Dendritic cell treated with granulocyte-macrophage colony-stimulating factor and Interleukin-4, amounts not matched to agents 40 ng/mL and 50 ng/mL, for 4 days (primary cell): ENCODE measurements at regions not wholly inside any gene's neighbourhood (a gene's known extent, or its start where the extent isn't known, plus 50 kb on each side); places are given as distances from the start of the nearest gene placed in this dataset.

Experiments used
- H3K27ac Mint-ChIP-seq: one replicate; pipeline ENCODE4 v1.8.0; 2022; ENCODE audit warnings: mild to moderate bottlenecking, mixed read lengths
- H3K27me3 Mint-ChIP-seq: one replicate; pipeline ENCODE4 v1.8.0; 2022; ENCODE audit warnings: mild to moderate bottlenecking, mixed read lengths
- H3K36me3 Mint-ChIP-seq: one replicate; pipeline ENCODE4 v1.8.0; 2022; ENCODE audit warnings: low read depth, mixed read lengths
- H3K4me1 Mint-ChIP-seq: one replicate; pipeline ENCODE4 v1.8.0; 2022; ENCODE audit warnings: low read depth, mixed read lengths
- H3K4me3 Mint-ChIP-seq: one replicate; pipeline ENCODE4 v1.8.0; 2022; ENCODE audit warnings: mild to moderate bottlenecking, moderate library complexity, mixed read lengths
- H3K9me3 Mint-ChIP-seq: one replicate; pipeline ENCODE4 v1.8.0; 2022; ENCODE audit warnings: mixed read lengths
- intact Hi-C: fragments of 100-400 bp; cut with micrococcal nuclease; formaldehyde crosslinking; loops from one replicate; pipeline ENCODE4 v1.15.0; 2022

- no peaks in the 10 kb centered on the region for H3K4me1 Mint-ChIP-seq
- peaks cover 1% of the 10 kb centered on the region for H3K27me3 Mint-ChIP-seq
- H3K9me3 Mint-ChIP-seq = no peaks in the 10 kb centered on the region
- no peaks in the 10 kb centered on the region for H3K36me3 Mint-ChIP-seq
- H3K27ac Mint-ChIP-seq = no peak overlapping the region
- intact Hi-C loops = no loop called here
- H3K4me3 Mint-ChIP-seq = no peak overlapping the region
Measured at GRCh38 chr2:207300817-207301216, 135.1 kb upstream of the KLF7 start.

GRCh38 chr2:207304761-207305160 lies 139.0 kb upstream of the KLF7 start:
- no peaks in the 10 kb centered on the region for H3K9me3 Mint-ChIP-seq
- no peak overlapping the region for H3K27ac Mint-ChIP-seq
- H3K4me3 Mint-ChIP-seq = no peak overlapping the region
- no peaks in the 10 kb centered on the region for H3K4me1 Mint-ChIP-seq
- H3K36me3 Mint-ChIP-seq = no peaks in the 10 kb centered on the region
- peaks cover 1% of the 10 kb centered on the region for H3K27me3 Mint-ChIP-seq
- intact Hi-C loops = no loop called here

GRCh38 chr2:207308519-207309224 lies 142.9 kb upstream of the KLF7 start:
- Mint-ChIP-seq H3K27ac (no peak overlapping the region), H3K4me1 (peaks cover 21% of the 10 kb centered on the region), H3K27me3 (peaks cover 1% of the 10 kb centered on the region), H3K9me3 (no peaks in the 10 kb centered on the region), H3K36me3 (no peaks in the 10 kb centered on the region), H3K4me3 (no peak overlapping the region)
- intact Hi-C loops = no loop called here

GRCh38 chr2:207311316-207312005 lies 145.7 kb upstream of the KLF7 start:
- H3K9me3 Mint-ChIP-seq = no peaks in the 10 kb centered on the region
- H3K36me3 Mint-ChIP-seq = no peaks in the 10 kb centered on the region
- intact Hi-C loops = no loop called here
- no peak overlapping the region for H3K27ac Mint-ChIP-seq
- H3K27me3 Mint-ChIP-seq = no peaks in the 10 kb centered on the region
- peaks cover 21% of the 10 kb centered on the region for H3K4me1 Mint-ChIP-seq
- no peak overlapping the region for H3K4me3 Mint-ChIP-seq

- no peaks in the 10 kb centered on the region for H3K27me3 Mint-ChIP-seq
Measured at GRCh38 chr2:207312006-207312356, 146.2 kb upstream of the KLF7 start.

GRCh38 chr2:207313947-207314346 lies 148.2 kb upstream of the KLF7 start:
- peaks cover 21% of the 10 kb centered on the region for H3K4me1 Mint-ChIP-seq

More at GRCh38 chr2:207312006-207312356, 146.2 kb upstream of the KLF7 start:
- Mint-ChIP-seq H3K9me3 (no peaks in the 10 kb centered on the region), H3K4me3 (no peak overlapping the region), H3K4me1 (peaks cover 21% of the 10 kb centered on the region), H3K27ac (no peak overlapping the region), H3K36me3 (no peaks in the 10 kb centered on the region)
- intact Hi-C loops = no loop called here

GRCh38 chr2:207315131-207315530 lies 149.4 kb upstream of the KLF7 start:
- no peak overlapping the region for H3K4me3 Mint-ChIP-seq
- intact Hi-C loops = no loop called here
- H3K9me3 Mint-ChIP-seq = no peaks in the 10 kb centered on the region
- H3K27ac Mint-ChIP-seq = no peak overlapping the region
- peaks cover 30% of the 10 kb centered on the region for H3K4me1 Mint-ChIP-seq
- H3K27me3 Mint-ChIP-seq = no peaks in the 10 kb centered on the region
- no peaks in the 10 kb centered on the region for H3K36me3 Mint-ChIP-seq

More at GRCh38 chr2:207313947-207314346, 148.2 kb upstream of the KLF7 start:
- Mint-ChIP-seq H3K36me3 (no peaks in the 10 kb centered on the region), H3K27ac (no peak overlapping the region), H3K9me3 (no peaks in the 10 kb centered on the region), H3K4me3 (no peak overlapping the region), H3K27me3 (no peaks in the 10 kb centered on the region)
- intact Hi-C loops = no loop called here

- H3K4me1 Mint-ChIP-seq = peaks cover 27% of the 10 kb centered on the region
- H3K9me3 Mint-ChIP-seq = no peaks in the 10 kb centered on the region
- no peak overlapping the region for H3K4me3 Mint-ChIP-seq
- no peaks in the 10 kb centered on the region for H3K36me3 Mint-ChIP-seq
- H3K27ac Mint-ChIP-seq = no peak overlapping the region
- intact Hi-C loops = no loop called here
- no peaks in the 10 kb centered on the region for H3K27me3 Mint-ChIP-seq
Measured at GRCh38 chr2:207316484-207316883, 150.7 kb upstream of the KLF7 start.

GRCh38 chr2:207316906-207317305 lies 151.2 kb upstream of the KLF7 start:
- Mint-ChIP-seq H3K4me1 (peaks cover 27% of the 10 kb centered on the region), H3K27me3 (no peaks in the 10 kb centered on the region), H3K4me3 (no peak overlapping the region), H3K36me3 (no peaks in the 10 kb centered on the region), H3K9me3 (no peaks in the 10 kb centered on the region), H3K27ac (no peak overlapping the region)
- intact Hi-C loops = no loop called here

- no peaks in the 10 kb centered on the region for H3K27me3 Mint-ChIP-seq
- H3K27ac Mint-ChIP-seq = no peak overlapping the region
- H3K4me3 Mint-ChIP-seq = no peak overlapping the region
- no peaks in the 10 kb centered on the region for H3K36me3 Mint-ChIP-seq
- intact Hi-C loops = no loop called here
- peaks cover 26% of the 10 kb centered on the region for H3K4me1 Mint-ChIP-seq
- H3K9me3 Mint-ChIP-seq = no peaks in the 10 kb centered on the region
Measured at GRCh38 chr2:207317378-207317984, 151.7 kb upstream of the KLF7 start.

GRCh38 chr2:207318181-207318628 lies 152.5 kb upstream of the KLF7 start:
- no peak overlapping the region for H3K27ac Mint-ChIP-seq
- H3K27me3 Mint-ChIP-seq = no peaks in the 10 kb centered on the region
- no peaks in the 10 kb centered on the region for H3K9me3 Mint-ChIP-seq
- no peaks in the 10 kb centered on the region for H3K36me3 Mint-ChIP-seq
- H3K4me1 Mint-ChIP-seq = peaks cover 26% of the 10 kb centered on the region
- H3K4me3 Mint-ChIP-seq = no peak overlapping the region
- intact Hi-C loops = no loop called here

GRCh38 chr2:207319316-207319715 lies 153.6 kb upstream of the KLF7 start:
- intact Hi-C loops = no loop called here
- peak overlapping the region; percentile 50 for H3K27ac Mint-ChIP-seq
- no peak overlapping the region for H3K4me3 Mint-ChIP-seq
- peaks cover 34% of the 10 kb centered on the region for H3K4me1 Mint-ChIP-seq
- H3K27me3 Mint-ChIP-seq = no peaks in the 10 kb centered on the region
- H3K9me3 Mint-ChIP-seq = no peaks in the 10 kb centered on the region
- no peaks in the 10 kb centered on the region for H3K36me3 Mint-ChIP-seq

- no peak overlapping the region for H3K27ac Mint-ChIP-seq
- H3K36me3 Mint-ChIP-seq = no peaks in the 10 kb centered on the region
- no peaks in the 10 kb centered on the region for H3K9me3 Mint-ChIP-seq
- H3K4me3 Mint-ChIP-seq = no peak overlapping the region
- peaks cover 34% of the 10 kb centered on the region for H3K4me1 Mint-ChIP-seq
- intact Hi-C loops = no loop called here
- no peaks in the 10 kb centered on the region for H3K27me3 Mint-ChIP-seq
Measured at GRCh38 chr2:207320381-207321159, 154.8 kb upstream of the KLF7 start.

GRCh38 chr2:207321514-207321913 lies 155.8 kb upstream of the KLF7 start:
- Mint-ChIP-seq H3K9me3 (no peaks in the 10 kb centered on the region), H3K27ac (peak overlapping the region; percentile 16), H3K4me3 (no peak overlapping the region), H3K4me1 (peaks cover 34% of the 10 kb centered on the region), H3K36me3 (no peaks in the 10 kb centered on the region), H3K27me3 (no peaks in the 10 kb centered on the region)
- intact Hi-C loops = no loop called here
